Natural killer cell treated with Interleukin-12 subunit alpha and Interleukin-12 subunit beta and Interleukin-15 and Interleukin-18, amount 100 ng/mL, for 72 hours (primary cell): ENCODE measurements at regions not wholly inside any gene's neighbourhood (a gene's known extent, or its start where the extent isn't known, plus 50 kb on each side); places are given as distances from the start of the nearest gene placed in this dataset.
"Not testable (repeated sequence)": the region's sequence is repeated elsewhere in the genome, so short reads cannot be mapped to it uniquely, and the experiment has no call there.

Experiments used
- ATAC-seq, 2 donors: fragments of 150-1000 bp; cut with Tn5 transposase in 1 of 2; sonication (Bioruptor Pico), chemical (Tn5 transposase) in 1 of 2; 2 replicates each; pipeline ENCODE4 v1.10.0; 2021
- DNase-seq: peaks from one replicate; pipeline ENCODE4 v3.0.0; 2022; ENCODE audit warnings: low spot score
- H3K27ac Mint-ChIP-seq, 2 donors: 1 replicate in 1 of 2; 2 replicates in 1 of 2; pipeline ENCODE4 v1.8.0; 2022; ENCODE audit warnings: mixed read lengths in 2 of 2, mild to moderate bottlenecking in 1 of 2, moderate library complexity in 1 of 2
- H3K27me3 Mint-ChIP-seq, 2 donors: 1 replicate in 1 of 2; 2 replicates in 1 of 2; pipeline ENCODE4 v1.8.0; 2022; ENCODE audit warnings: mixed read lengths in 2 of 2
- H3K36me3 Mint-ChIP-seq: one replicate; pipeline ENCODE4 v1.8.0; 2022; ENCODE audit warnings: mixed read lengths
- H3K4me1 Mint-ChIP-seq, 2 donors: 1 replicate in 1 of 2; 2 replicates in 1 of 2; pipeline ENCODE4 v1.8.0; 2022; ENCODE audit warnings: low read depth in 2 of 2, mixed read lengths in 2 of 2, mild to moderate bottlenecking in 1 of 2
- H3K4me3 Mint-ChIP-seq: one replicate; pipeline ENCODE4 v1.8.0; 2022; ENCODE audit warnings: mixed read lengths
- H3K9me3 Mint-ChIP-seq: 2 replicates; pipeline ENCODE4 v1.8.0; 2022; ENCODE audit warnings: mixed read lengths

DNA sequence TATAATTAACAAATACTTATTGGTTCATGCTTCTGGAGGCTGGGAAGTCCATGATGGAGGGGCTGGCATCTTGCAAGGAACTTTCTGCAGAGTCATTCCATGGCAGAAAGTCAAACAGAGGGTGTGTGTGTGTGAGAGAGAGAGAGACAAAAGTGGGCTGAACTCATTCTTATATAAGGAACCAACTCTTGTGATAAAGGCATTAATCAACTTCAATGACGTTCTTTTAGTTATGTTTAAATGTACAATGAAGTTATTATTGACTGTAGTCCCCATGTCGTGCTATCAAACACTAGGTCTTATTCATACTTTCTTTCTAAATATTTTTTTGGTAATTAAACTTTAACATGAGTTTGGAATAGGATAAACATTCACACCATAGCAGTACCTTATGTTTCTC lies 1408.8 kb downstream of the STIM2 start:
- Mint-ChIP-seq H3K36me3 (peaks cover 4% of the 10 kb centered on the region), H3K27ac (no peak overlapping the region), H3K4me3 (no peak overlapping the region), H3K27me3 (no peaks in the 10 kb centered on the region), H3K9me3 (no peaks in the 10 kb centered on the region), H3K4me1 (no peaks in the 10 kb centered on the region)
- ATAC-seq (no peak), DNase-seq (no peak)

DNA sequence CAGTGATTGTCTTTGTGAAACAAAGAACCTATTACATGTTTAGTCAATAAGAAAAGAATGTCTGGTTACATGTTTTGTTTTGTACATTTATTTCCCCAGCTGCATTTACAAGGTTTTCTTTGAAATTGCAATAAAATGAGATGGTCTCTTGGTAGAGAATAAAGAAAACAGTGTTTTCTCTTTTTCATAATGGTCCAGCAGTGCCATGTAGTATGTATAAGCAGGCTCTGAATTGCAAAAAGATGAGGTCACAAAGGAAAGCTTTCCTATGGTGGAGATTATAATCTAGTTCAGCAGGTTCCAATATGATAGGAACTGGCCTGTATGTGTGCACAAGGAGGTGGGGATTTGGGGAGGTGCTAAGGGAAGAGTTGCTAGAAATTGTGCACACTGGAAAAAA lies 1417.3 kb downstream of the STIM2 start:
- H3K27ac Mint-ChIP-seq: no peak overlapping the region
- ATAC-seq: no peak
- no peaks in the 10 kb centered on the region for H3K36me3 Mint-ChIP-seq
- no peak for DNase-seq
- no peak overlapping the region for H3K4me3 Mint-ChIP-seq
- H3K27me3 Mint-ChIP-seq: no peaks in the 10 kb centered on the region
- no peaks in the 10 kb centered on the region for H3K4me1 Mint-ChIP-seq
- peaks cover 22% of the 10 kb centered on the region for H3K9me3 Mint-ChIP-seq

DNA sequence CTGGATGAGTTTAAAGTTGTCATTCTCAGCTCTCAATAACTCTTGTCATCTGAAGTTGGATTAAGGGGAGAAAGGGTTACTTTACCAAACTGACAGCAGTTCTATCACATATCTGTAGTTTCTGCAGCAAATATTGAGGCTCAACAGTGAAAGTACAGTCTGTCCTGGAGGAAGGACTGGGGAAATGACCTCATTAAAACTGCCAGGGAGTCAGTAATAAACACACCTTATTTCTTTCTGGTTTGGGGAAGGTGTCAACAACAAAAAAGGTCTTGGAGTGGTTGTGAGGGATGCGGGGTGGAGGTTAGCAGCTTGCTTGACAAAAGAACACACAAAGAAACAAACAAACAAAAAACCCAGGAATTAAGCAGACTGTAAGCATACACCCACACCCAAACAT lies 1418.0 kb downstream of the STIM2 start:
- ATAC-seq (no peak), DNase-seq (no peak)
- H3K36me3 Mint-ChIP-seq: peaks cover 4% of the 10 kb centered on the region
- H3K27ac Mint-ChIP-seq: no peak overlapping the region
- peaks cover 26% of the 10 kb centered on the region for H3K9me3 Mint-ChIP-seq
- H3K27me3 Mint-ChIP-seq: no peaks in the 10 kb centered on the region
- H3K4me1 Mint-ChIP-seq: no peaks in the 10 kb centered on the region
- no peak overlapping the region for H3K4me3 Mint-ChIP-seq

DNA sequence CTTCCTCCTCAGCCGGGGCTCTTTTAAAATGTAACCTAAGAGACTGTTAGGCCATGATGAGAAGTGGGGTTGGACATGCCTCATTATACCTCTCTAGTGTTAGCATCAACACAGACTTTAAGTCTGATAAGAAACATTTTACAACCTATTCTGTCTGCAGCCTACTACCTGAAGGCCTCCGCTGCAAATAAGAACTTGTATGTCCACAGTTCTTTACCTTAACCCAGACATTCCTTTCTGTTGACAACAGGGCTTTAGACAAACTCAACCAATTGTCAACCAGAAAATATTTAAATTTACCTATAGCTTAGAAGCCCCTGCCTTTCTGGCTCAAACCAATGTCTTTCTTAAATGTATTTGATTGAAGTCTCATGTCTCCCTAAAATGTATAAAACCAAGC lies 1418.6 kb downstream of the STIM2 start:
- Mint-ChIP-seq H3K4me1 (no peaks in the 10 kb centered on the region), H3K4me3 (no peak overlapping the region), H3K27me3 (no peaks in the 10 kb centered on the region), H3K27ac (no peak overlapping the region), H3K36me3 (peaks cover 4% of the 10 kb centered on the region), H3K9me3 (peaks cover 26% of the 10 kb centered on the region)
- no peak for DNase-seq
- ATAC-seq: no peak

DNA sequence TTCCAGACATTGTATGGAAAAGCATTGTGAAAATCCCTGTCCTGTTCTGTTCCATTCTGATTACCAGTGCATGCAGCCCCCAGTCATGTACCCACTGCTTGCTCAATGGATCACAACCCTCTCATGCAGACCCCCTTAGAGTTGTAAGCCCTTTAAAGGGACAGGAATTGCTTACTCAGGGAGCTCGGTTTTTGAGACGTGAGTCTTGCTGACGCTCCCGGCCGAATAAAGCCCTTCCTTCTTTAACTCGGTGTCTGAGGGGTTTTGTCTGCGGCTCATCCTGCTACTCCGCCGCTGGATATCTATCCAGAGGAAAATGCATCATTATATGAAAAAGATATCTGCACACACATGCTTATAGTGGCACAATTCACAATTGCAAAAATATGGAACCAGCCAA lies 1425.6 kb downstream of the STIM2 start:
- not testable (repeated sequence) for H3K4me1 Mint-ChIP-seq, H3K4me3 Mint-ChIP-seq, DNase-seq, H3K27ac Mint-ChIP-seq, H3K36me3 Mint-ChIP-seq, H3K27me3 Mint-ChIP-seq, ATAC-seq
- H3K9me3 Mint-ChIP-seq: peaks cover 30% of the 10 kb centered on the region

DNA sequence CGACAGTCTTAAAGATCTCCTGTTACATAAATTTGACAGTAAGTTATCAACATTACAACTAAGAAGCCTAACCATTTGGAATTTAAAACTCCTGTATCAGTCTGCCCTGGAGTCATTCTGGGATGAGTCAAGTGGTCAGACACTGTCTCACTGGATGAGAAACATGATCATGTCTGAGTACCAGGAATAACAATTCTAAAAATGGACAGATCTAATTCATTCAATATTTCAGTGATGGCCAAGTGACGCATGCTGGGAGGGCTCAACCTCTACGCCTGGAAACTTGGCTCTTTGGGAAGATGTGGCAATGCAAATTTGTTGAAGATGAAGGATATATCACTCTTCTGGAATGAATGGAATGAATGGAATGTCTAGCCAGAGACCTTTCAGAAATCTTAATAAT lies 1427.2 kb downstream of the STIM2 start:
- H3K36me3 Mint-ChIP-seq: peaks cover 4% of the 10 kb centered on the region
- H3K4me3 Mint-ChIP-seq: no peak overlapping the region
- DNase-seq (no peak), ATAC-seq (no peak)
- H3K27me3 Mint-ChIP-seq: no peaks in the 10 kb centered on the region
- no peaks in the 10 kb centered on the region for H3K4me1 Mint-ChIP-seq
- no peak overlapping the region for H3K27ac Mint-ChIP-seq
- peaks cover 23% of the 10 kb centered on the region for H3K9me3 Mint-ChIP-seq

DNA sequence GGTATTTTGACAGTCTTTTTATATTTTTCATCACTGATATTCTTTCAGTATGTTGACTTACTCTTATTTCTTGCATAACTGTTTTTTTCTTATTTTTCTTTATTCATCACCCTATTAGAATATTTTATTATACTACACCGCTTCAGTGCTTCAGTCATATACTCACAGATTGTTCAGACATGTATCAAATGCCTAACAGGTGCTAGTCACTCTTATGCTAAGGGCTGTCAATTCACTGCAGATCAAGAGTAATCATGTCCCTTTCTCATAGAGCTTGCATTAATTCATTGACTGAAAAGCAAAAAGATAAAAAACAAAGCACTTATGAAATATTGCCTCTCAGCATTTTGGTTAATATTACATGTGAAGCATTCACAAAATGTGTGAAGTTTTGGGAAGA lies 1435.6 kb downstream of the STIM2 start:
- peaks cover 8% of the 10 kb centered on the region for H3K36me3 Mint-ChIP-seq
- no peaks in the 10 kb centered on the region for H3K4me1 Mint-ChIP-seq
- no peak for DNase-seq
- no peak overlapping the region for H3K4me3 Mint-ChIP-seq
- H3K27me3 Mint-ChIP-seq: no peaks in the 10 kb centered on the region
- ATAC-seq: no peak
- no peak overlapping the region for H3K27ac Mint-ChIP-seq
- peaks cover 10% of the 10 kb centered on the region for H3K9me3 Mint-ChIP-seq

DNA sequence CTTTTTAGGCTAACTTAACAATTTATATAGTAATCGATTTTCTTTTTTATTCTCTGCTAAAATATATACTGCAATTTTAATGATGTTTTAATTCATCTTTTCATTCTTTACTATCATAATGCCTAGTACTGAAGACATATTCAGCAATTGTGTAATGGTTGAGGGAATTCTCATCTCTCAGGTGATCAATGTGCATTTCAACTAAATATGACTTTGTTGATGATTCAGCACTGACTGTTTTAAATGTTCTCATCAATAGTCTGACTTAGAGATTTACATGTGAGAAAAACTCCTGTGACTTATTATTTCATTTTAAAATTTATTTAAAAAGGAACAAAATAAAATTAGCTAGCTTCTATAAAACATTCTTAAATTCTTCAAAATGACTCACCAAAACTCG lies 1450.3 kb downstream of the STIM2 start:
- no peak for DNase-seq
- no peak for ATAC-seq
- H3K36me3 Mint-ChIP-seq: no peaks in the 10 kb centered on the region
- H3K27ac Mint-ChIP-seq: no peak overlapping the region
- no peaks in the 10 kb centered on the region for H3K27me3 Mint-ChIP-seq
- no peaks in the 10 kb centered on the region for H3K4me1 Mint-ChIP-seq
- no peak overlapping the region for H3K4me3 Mint-ChIP-seq
- H3K9me3 Mint-ChIP-seq: peaks cover 15% of the 10 kb centered on the region

DNA sequence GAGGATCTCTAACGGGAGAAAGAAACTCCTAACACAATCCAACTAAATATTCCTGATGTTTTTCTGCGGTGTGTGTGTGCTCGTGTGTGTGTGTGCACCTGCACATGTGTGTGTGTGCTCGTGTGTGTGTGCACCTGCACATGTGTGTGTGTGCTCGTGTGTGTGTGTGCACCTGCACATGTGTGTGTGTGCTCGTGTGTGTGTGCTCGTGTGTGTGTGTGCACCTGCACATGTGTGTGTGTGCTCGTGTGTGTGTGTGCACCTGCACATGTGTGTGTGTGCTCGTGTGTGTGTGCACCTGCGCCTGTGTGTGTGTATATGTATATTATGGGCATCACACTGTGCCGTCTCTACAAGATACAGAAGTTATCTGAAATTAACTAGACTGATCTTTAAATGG lies 1451.9 kb downstream of the STIM2 start:
- not testable (repeated sequence) for H3K27ac Mint-ChIP-seq, H3K4me1 Mint-ChIP-seq, H3K36me3 Mint-ChIP-seq, H3K27me3 Mint-ChIP-seq, ATAC-seq, DNase-seq, H3K4me3 Mint-ChIP-seq
- H3K9me3 Mint-ChIP-seq: peaks cover 15% of the 10 kb centered on the region

DNA sequence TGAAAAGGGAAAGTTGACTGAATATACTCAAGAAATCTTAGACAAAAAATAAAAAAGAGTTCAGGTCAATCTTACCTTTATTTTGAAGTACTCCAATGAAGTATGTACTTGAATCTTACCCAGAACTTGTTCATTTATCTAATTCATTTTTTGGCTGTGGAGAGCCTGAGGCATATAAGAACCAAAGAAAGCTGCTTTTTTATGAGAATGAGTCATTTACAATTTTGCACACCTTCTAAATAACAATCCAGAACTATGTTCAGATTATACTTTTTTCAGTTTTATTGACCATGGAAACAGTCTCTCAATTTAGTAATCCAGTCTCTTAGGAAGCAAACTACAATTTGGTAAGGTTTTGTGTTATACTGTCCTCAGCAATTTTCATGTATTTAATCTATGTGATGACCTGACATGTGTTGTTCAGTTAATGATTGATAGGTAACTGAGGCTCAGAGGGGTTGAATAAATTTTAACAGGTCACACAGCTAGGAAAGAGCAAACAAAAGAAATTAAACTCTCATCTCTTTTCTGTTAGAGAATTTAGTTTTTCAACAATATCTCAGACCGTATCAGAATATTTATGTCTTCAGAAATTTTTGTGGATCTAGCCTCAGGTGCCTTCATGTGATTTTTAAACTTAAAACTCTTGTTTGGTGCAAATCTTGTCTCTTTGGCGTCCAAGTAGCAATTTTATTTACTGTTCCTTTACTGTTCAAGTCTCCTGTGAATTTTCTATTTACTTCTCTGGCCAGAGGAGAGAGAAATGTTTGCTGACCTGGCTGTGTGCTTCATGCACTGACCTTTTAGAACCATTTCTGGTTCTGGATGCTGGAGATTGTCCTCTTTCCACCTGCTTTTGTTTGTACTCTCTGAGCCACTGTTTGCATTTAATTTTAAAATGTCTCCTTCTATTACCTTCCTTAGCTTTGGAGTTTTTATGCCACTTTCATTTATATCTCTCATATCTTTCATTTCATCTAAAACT lies 1453.4 kb downstream of the STIM2 start:
- DNase-seq (no peak), ATAC-seq (no peak)
- no peaks in the 10 kb centered on the region for H3K4me1 Mint-ChIP-seq
- no peaks in the 10 kb centered on the region for H3K27me3 Mint-ChIP-seq
- peaks cover 13% of the 10 kb centered on the region for H3K9me3 Mint-ChIP-seq
- no peak overlapping the region for H3K27ac Mint-ChIP-seq
- peaks cover 6% of the 10 kb centered on the region for H3K36me3 Mint-ChIP-seq
- H3K4me3 Mint-ChIP-seq: no peak overlapping the region

DNA sequence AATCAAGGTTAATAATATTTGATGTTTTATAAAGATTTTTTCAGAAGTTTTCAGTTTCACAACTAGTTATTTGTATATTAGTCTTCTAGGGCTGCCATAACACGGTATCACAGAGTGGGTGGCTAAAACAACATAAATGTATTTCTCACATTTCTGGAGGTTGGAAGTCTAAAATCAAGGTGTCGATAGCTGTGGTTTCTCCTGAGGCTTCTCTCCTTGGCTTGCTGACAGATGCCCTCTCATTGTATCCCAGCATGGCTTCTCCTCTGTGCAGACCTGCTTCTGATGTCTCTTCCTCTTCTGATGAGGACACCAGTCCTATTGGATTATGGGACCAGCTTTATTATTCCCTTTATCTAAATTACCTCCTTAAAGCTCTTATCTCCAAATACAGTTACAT lies 1456.6 kb downstream of the STIM2 start:
- no peak for DNase-seq
- no peaks in the 10 kb centered on the region for H3K27me3 Mint-ChIP-seq
- no peak overlapping the region for H3K4me3 Mint-ChIP-seq

DNA sequence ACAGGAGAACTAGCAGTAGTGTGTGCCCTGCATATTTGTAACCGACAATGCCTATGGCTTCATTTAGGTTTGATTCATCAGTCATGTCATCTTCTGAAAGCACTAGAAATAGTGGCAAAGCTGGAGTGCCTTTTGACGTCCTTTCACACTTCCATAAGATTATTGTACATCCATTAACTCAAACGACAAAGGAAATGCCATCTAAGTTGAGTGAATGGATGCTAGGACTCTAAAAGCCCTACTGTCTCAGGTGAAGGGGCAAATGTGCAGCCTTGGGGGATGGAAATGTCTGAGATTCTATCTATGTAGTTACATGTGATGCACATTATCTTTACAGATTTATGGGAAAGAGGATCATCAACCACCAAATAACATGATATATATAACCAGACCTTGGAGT lies 1473.6 kb downstream of the STIM2 start:
- Mint-ChIP-seq H3K27me3 (no peaks in the 10 kb centered on the region), H3K36me3 (no peaks in the 10 kb centered on the region), H3K4me1 (no peaks in the 10 kb centered on the region), H3K9me3 (peaks cover 4% of the 10 kb centered on the region), H3K27ac (no peak overlapping the region), H3K4me3 (no peak overlapping the region)
- DNase-seq: no peak
- no peak for ATAC-seq

More for the DNA sequence above, 1456.6 kb downstream of the STIM2 start:
- no peak for ATAC-seq
- Mint-ChIP-seq H3K9me3 (peaks cover 14% of the 10 kb centered on the region), H3K36me3 (peaks cover 6% of the 10 kb centered on the region), H3K27ac (no peak overlapping the region), H3K4me1 (no peaks in the 10 kb centered on the region)

DNA sequence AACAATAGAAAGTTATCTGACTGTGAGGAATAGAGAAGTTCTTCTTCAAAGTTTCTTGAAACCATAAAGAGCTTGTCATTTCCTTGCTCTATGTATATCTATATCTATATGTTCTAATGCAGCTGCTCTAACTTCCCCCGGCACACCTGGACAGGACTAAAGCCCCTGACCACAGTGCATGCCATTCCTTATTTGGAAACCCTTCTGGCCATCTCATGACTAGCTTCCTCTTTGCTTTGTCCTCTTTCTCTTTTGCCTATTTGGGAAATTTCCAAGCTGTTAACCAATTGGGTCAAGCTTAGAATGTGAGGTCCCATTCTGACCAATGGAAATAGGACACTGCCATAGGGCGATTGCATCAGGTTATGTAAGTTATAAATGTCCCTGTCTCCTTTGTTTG lies 1481.1 kb downstream of the STIM2 start:
- Mint-ChIP-seq H3K4me1 (no peaks in the 10 kb centered on the region), H3K27ac (no peak overlapping the region), H3K36me3 (peaks cover 4% of the 10 kb centered on the region), H3K4me3 (no peak overlapping the region), H3K9me3 (peaks cover 21% of the 10 kb centered on the region), H3K27me3 (no peaks in the 10 kb centered on the region)
- ATAC-seq (no peak), DNase-seq (no peak)

DNA sequence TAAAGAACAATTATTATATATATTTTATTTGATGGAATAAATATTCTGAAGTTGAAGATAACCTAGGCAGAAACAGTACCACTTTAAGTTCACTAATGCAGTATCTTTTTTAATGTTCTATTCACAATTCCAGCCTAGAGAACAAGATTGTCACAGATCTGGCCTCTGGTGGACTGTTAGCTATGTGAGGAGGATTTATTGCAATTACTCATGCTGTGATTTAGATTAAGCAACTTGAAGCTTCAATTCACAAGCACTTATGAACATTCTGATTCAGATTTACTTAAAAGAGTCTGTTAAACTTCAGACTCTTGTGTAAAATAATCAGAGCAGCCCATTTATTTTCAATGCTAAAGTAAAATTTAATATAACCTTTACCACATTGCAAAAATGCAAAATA lies 1489.8 kb downstream of the STIM2 start:
- no peak for ATAC-seq

DNA sequence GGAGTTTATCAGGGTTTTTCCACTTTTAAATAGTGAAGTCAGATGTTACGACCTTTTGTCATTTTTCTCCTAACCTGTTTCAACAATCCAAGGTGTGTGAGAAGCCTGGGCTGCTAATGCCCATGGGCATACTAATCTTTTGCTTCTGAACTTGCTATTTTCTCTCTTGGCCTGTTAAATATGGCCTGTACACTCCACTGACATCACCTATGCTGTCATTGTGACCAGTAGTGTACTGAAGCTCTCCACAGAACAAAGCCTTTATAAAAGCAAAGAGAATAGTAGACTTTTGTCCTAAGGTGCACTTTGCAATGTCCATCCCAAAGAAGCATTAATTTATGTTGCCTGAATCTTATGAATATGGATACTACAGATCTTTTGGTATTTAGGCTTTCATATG lies 1490.5 kb downstream of the STIM2 start:
- no peak overlapping the region for H3K4me3 Mint-ChIP-seq
- peaks cover 11% of the 10 kb centered on the region for H3K9me3 Mint-ChIP-seq
- no peaks in the 10 kb centered on the region for H3K36me3 Mint-ChIP-seq
- ATAC-seq (no peak), DNase-seq (no peak)
- H3K27me3 Mint-ChIP-seq: no peaks in the 10 kb centered on the region
- H3K4me1 Mint-ChIP-seq: no peaks in the 10 kb centered on the region
- no peak overlapping the region for H3K27ac Mint-ChIP-seq

More for the DNA sequence above, 1489.8 kb downstream of the STIM2 start:
- peaks cover 11% of the 10 kb centered on the region for H3K9me3 Mint-ChIP-seq
- H3K27ac Mint-ChIP-seq: no peak overlapping the region
- no peak overlapping the region for H3K4me3 Mint-ChIP-seq
- no peak for DNase-seq
- H3K4me1 Mint-ChIP-seq: no peaks in the 10 kb centered on the region
- no peaks in the 10 kb centered on the region for H3K27me3 Mint-ChIP-seq
- H3K36me3 Mint-ChIP-seq: no peaks in the 10 kb centered on the region
